ENCODE measurements at regions not wholly inside any gene's neighbourhood (a gene's known extent, or its start where the extent isn't known, plus 50 kb on each side); places are given as distances from the start of the nearest gene placed in this dataset.

DNA sequence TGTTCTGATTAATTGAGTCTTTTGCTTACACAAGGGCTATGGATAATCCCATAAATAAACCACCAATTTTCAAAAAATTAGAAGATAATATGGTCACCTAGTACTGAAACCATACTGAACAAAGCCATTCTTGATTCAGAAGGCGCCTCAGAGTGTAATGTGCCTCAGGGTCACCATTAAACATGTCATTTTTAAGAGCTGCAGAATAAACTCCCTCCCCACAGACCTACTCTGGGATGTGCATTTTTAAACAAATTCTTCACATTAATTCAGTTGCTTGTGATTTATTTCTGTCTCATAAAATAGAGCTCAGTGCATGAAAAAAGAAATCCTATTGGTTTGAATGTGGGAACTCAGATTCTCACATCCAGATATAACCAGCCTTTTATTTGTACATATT, 202.1 kb upstream of the HEY2 start:
- no peaks in the 10 kb centered on the region for H3K9me1 ChIP-seq (replicated peaks; ENCODE audit: control insufficient read depth, extremely low read depth, insufficient read depth, low read length)
- no peak overlapping the region for H3K4me3 ChIP-seq (replicated peaks in 1 of 3; ENCODE audit: insufficient read depth in 1 of 3, low read depth in 1 of 3, low read length in 3 of 3)
- no peak overlapping the region for H3K9ac ChIP-seq (replicated peaks; ENCODE audit: extremely low read depth, insufficient read depth, low read length)
- H3K36me3 ChIP-seq (ENCODE audit: control insufficient read depth in 2 of 2, extremely low read depth in 1 of 2, insufficient read depth in 2 of 2, low read length in 2 of 2) = no peaks in the 10 kb centered on the region
- TF ChIP-seq POLR2AphosphoS5 (IDR thresholded peaks at IDR 0.05; ENCODE audit: insufficient read depth, low read depth, low read length) (no peak), MYC (IDR thresholded peaks at IDR 0.05; ENCODE audit: low read depth, low read length) (no peak), POLR2A (IDR thresholded peaks at IDR 0.05; ENCODE audit: low read depth, low read length) (no peak), GATA2 (IDR thresholded peaks at IDR 0.05; ENCODE audit: insufficient read depth, insufficient read length, low read depth, low read length) (no peak), CTCF (IDR thresholded peaks at IDR 0.05; ENCODE audit: extremely low read depth in 1 of 2, insufficient read depth in 1 of 2, low read depth in 1 of 2, low read length in 2 of 2) (no peak), JUN (IDR thresholded peaks at IDR 0.05; ENCODE audit: borderline replicate concordance, insufficient read depth, insufficient read length, low read depth) (no peak), FOS (IDR thresholded peaks at IDR 0.05; ENCODE audit: borderline replicate concordance, insufficient read depth, low read length) (no peak), EZH2 (IDR thresholded peaks at IDR 0.05; ENCODE audit: borderline replicate concordance, low read depth, low read length, severe bottlenecking) (no peak)
- TF ChIP-seq, protein P1, sequence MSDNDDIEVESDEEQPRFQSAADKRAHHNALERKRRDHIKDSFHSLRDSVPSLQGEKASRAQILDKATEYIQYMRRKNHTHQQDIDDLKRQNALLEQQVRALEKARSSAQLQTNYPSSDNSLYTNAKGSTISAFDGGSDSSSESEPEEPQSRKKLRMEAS (IDR thresholded peaks at IDR 0.05; ENCODE audit: insufficient read depth, insufficient read length) = no peak
- no peaks in the 10 kb centered on the region for H3K9me3 ChIP-seq (replicated peaks; ENCODE audit: control insufficient read depth, insufficient read depth, low read length)
- peaks cover 2 to 18% of the 10 kb centered on the region in 2 experiments for H3K27me3 ChIP-seq (ENCODE audit: control insufficient read depth in 2 of 2, insufficient read depth in 2 of 2, low read length in 2 of 2)
- H3K4me2 ChIP-seq (ENCODE audit: insufficient read depth, low read length) = no peak overlapping the region
- dilution Hi-C loops (cut with MboI; ENCODE audit: extremely low pct_ligation_motif_present, low sequenced_read_pairs) (no loop called here), intact Hi-C loops (cut with micrococcal nuclease) (no loop called here)
- no peak overlapping the region for H3K27ac ChIP-seq (ENCODE audit: insufficient read depth, low read depth, low read length)
- DNase-seq (ENCODE audit: low read depth, low spot score) (no peak), FAIRE-seq (no peak)
- H3K4me1 ChIP-seq (ENCODE audit: control insufficient read depth, extremely low read depth, insufficient read depth, low read length) = peaks cover 5% of the 10 kb centered on the region
- no peaks in the 10 kb centered on the region for H4K20me1 ChIP-seq (replicated peaks; ENCODE audit: control insufficient read depth, extremely low read depth, insufficient read depth, low read length)
- no peak overlapping the region for H2AFZ ChIP-seq (ENCODE audit: low read depth, low read length)
- BruUV-seq (replicated peaks) = no TSS peak
- POLR2A ChIA-PET = no interaction called here
- H3K79me2 ChIP-seq (ENCODE audit: control insufficient read depth, insufficient read depth, low read length) = no peaks in the 10 kb centered on the region
- CTCF ChIA-PET = interaction anchor here (0.9 to 2.1 kb wide), 5 partner anchors 11 to 64 kb away, joined by 3 to 5 read pairs (median 3); no protein-coding TSS in a partner anchor

Measured in endothelial cell of umbilical vein (primary cell).